ENCODE measurements at regions not wholly inside any gene's neighbourhood (a gene's known extent, or its start where the extent isn't known, plus 50 kb on each side); places are given as distances from the start of the nearest gene placed in this dataset.
"Not testable (repeated sequence)": the region's sequence is repeated elsewhere in the genome, so short reads cannot be mapped to it uniquely, and the experiment has no call there.

- DNase-seq, result peak; percentile 54
Observed at GRCh38 chr5:51172903-51173626, 210.2 kb upstream of the ISL1 start.

GRCh38 chr5:51181208-51181894, 201.9 kb upstream of the ISL1 start:
- DNase-seq, result no peak

DNA sequence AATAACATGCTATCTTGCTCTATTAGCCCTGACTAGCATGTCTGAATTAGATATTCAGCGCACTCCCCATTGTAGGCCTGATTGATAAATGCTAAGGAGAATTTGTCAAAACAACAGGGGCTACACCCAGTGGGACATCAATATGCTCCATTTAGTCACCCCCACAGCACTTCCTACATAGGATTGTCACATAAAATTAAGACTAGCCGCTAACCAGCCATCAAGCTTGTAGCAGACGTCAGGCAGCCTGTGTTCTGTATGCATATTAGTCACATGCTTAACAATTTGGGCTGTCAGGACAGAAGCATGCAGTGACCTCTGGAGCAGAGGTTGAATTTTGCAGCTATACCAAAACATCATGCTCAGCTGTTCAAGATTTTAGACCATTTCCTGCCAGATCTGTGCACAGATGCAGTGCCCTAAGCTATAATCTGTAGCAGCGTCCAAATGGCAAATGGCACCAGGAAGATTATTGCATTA, 197.4 kb upstream of the ISL1 start:
- peak; percentile 51 for DNase-seq

DNA sequence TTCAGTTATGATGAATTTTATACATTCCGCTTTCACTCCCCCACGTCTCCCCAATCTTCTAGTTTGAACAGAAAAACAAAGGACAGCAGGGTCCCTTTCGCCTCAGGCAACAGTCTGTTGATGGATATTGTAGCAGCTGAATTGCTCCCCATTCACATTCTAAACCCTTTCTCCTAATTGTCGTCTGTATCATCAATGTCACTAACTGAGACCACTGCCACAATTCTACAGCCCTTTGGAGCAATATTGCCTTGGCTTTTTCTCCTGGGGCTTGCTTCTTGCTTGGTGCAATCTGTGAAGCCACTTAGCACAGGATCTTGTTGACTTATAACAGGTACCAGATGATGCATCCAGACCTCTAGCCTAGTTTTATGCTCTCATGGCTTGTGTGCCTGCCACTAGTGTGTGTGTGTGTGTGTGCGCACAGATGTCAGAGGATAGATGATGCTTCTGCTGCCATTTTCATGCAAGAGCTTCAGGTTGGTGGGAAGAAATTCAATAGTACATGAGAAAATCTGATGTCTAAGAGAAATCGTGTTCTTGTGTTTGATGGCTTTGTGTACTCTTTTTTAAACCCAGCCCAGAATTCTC, 195.2 kb upstream of the ISL1 start:
- DNase-seq, result peak; percentile 59

GRCh38 chr5:51194671-51195070, 188.6 kb upstream of the ISL1 start:
- DNase-seq, result no peak

- no peak for DNase-seq
Observed at GRCh38 chr5:51201024-51201423, 182.2 kb upstream of the ISL1 start.

DNA sequence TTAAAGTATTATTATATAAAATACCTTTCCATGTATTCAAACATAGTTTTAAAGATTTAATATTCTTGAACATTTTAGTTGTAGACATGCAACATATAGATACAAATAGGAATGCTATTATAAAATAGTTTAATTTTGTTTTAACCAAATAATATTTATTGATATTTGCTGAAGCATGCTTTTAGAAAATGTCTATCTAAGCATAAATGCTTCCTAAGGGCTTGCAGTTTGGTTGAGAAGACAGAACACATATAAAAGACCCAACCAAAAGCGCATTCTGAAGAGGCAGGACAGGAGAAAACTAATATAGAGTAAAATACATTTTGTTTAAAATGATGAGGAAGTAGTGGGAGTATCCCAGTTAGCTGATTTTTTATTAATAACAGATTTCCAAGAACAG, 181.5 kb upstream of the ISL1 start:
- DNase-seq, result no peak

GRCh38 chr5:51202161-51202560, 181.1 kb upstream of the ISL1 start:
- DNase-seq, result no peak

DNA sequence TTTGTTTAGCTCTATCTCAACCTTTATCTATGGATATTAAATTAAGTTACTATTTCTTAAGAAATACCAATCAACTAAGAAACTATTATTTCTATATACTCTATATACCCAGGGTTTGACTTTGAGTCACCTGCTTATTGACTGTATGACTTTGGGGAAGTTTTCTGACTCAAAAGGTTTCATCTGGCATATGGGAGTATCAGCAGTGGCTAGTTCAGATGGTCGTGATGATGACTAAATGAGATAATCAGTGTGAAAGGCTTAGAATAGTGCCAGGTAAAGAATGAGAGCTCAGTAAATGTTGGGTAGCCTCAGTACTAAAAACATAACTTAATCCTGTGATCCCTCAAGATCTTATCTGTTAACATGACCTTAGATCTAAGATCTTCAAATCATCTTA, 179.7 kb upstream of the ISL1 start:
- no peak for DNase-seq

DNA sequence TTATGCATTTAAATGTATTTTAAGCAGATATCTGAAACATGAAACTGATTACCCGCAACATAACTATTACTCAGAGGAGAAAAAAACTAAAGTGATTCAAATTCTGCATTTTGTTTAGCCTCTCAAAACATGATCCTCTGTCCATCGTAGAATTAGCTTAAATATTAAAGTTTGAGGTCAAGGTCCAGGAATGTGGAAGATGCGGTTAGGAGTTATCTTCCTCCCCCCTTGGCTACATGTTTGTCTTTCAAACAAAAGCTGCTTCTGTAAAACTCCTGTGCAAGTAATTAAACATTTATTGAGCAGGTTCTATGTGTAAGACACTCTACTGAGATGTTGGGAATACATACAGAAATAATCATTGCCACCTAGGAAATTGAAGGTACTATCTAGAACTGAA, 175.0 kb upstream of the ISL1 start:
- no peak for DNase-seq

GRCh38 chr5:51214746-51215145, 168.5 kb upstream of the ISL1 start:
- DNase-seq, result no peak

- no peak for DNase-seq
Observed at GRCh38 chr5:51225789-51226742, 157.2 kb upstream of the ISL1 start.

GRCh38 chr5:51227963-51228470, 155.2 kb upstream of the ISL1 start:
- no peak for DNase-seq

- DNase-seq, result no peak
Observed at GRCh38 chr5:51230336-51230735, 152.9 kb upstream of the ISL1 start.

GRCh38 chr5:51242456-51242855, 140.8 kb upstream of the ISL1 start:
- no peak for DNase-seq

- DNase-seq, result not testable (repeated sequence)
Observed at GRCh38 chr5:51250957-51251356, 132.3 kb upstream of the ISL1 start.

DNA sequence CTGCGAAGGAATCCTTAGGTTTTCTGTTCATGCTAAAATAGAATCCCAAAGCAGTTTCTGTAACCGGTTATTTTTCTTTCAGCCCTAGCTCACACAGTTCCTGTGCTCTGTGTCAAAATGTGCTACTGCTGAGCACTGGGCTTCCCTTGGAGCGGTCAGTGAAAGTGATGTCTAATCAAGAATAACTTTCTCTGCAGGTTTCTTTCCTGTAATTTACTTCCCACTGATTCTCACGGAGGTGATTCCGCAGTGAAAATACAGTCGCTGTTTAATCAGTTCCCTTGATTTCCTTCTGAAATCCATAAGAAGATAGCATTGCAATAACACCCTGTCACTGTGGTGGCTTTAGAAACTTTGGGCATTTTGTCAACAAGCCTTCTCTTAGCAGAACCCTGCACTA, 112.0 kb upstream of the ISL1 start:
- no peak for DNase-seq

DNA sequence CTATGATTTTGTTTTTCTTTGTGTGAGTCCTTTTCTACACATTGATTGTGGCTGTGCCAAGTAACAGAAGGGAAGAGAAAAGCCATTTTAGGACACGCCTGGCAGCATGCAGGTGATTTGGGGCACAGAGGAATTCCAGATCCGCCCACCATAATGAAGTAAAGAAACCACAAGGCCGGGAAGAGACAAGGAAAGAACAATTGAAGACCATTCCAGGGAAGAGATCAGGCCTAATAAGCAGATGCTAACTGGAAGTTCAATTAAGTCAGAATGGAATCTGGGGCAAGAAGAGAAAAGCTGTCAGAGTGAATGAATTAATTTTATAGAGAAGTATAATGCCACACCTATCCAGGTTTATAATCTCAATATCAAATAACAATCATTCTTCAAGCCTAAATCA, 110.2 kb upstream of the ISL1 start:
- DNase-seq, result no peak

GRCh38 chr5:51273871-51274270, 109.4 kb upstream of the ISL1 start:
- no peak for DNase-seq

DNA sequence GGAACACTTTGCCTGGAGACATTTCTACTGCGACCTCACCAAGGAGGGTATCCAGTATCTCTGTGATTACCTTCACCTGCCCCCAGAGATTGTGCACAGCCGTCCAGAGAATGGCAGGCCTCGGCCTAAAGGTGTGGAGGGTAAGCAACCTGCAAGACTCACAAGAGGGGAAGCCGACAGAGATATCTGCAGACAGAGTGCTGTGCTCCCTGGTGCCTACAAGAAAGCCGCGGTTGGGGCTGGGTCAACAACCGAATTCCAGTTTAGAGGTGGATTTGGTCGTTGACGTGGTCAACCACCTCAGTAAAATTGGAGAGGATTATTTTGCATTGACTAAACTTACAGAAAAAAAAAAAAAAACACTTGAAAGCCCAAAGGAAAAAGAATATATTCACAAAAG, 107.8 kb upstream of the ISL1 start:
- DNase-seq, result no peak

GRCh38 chr5:51276250-51276649, 107.0 kb upstream of the ISL1 start:
- DNase-seq, result no peak

DNA sequence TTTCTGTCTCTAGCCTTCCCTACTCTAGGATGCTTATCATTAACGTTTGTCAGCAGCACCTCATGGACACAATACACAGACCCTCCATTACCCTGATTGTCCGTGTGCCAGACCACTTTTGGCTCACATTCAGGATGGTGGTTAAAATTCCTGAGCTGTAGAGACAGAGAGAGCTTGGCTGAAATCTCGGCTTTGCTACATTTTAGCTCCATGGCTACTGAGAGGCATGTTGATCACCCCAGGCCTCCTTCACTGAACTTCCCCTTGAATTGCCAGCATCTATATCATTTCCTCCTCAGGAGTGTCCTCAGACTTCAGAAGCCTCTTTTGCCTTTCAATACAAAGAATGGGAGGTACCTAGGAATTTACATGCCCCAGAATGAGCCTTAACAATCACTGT, 104.7 kb upstream of the ISL1 start:
- DNase-seq, result no peak

Measured in retina (tissue), 1 donor.